Ovary (tissue), 3 donors: ENCODE measurements at regions not wholly inside any gene's neighbourhood (a gene's known extent, or its start where the extent isn't known, plus 50 kb on each side); places are given as distances from the start of the nearest gene placed in this dataset.

Experiments used
- POLR2A ChIP-seq: fragments of 450-650 bp; IDR thresholded peaks from one replicate; pipeline ENCODE4 v1.6.1; 2017; ENCODE audit warnings: antibody characterized with exemption, mild to moderate bottlenecking, moderate library complexity
- TF ChIP-seq, protein P1 (sequence below), 3 donors: fragments of 450-650 bp in 2 of 3; fragments of 200-600 bp in 1 of 3; IDR thresholded peaks; one replicate each; pipeline versions ENCODE4 v1.5.1 to v1.8.0; 2016 to 2022; ENCODE audit warnings: antibody characterized with exemption in 3 of 3, mild to moderate bottlenecking in 1 of 3
- donor health status: DM: no; HTN: no; CAD: no.

DNA sequence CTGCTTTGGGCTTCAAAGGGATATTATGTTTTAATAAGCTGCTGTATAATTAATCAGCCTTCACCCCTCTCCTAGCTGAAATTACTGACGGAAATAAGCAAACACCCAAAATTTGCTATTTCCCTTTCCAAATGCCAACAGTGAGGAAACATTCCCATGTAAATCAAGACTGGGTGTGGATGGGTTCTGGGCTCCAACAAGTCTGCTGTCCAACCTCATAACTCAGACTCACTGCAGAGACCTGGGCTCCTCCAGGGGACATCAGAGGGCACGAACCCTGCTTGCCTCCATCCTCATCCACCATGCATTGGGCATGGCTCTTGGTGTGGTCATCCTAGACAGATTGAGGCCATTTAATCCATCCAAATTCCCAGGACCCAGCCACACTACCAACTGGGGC, 173.7 kb downstream of the C1D start:
- TF ChIP-seq, protein P1, sequence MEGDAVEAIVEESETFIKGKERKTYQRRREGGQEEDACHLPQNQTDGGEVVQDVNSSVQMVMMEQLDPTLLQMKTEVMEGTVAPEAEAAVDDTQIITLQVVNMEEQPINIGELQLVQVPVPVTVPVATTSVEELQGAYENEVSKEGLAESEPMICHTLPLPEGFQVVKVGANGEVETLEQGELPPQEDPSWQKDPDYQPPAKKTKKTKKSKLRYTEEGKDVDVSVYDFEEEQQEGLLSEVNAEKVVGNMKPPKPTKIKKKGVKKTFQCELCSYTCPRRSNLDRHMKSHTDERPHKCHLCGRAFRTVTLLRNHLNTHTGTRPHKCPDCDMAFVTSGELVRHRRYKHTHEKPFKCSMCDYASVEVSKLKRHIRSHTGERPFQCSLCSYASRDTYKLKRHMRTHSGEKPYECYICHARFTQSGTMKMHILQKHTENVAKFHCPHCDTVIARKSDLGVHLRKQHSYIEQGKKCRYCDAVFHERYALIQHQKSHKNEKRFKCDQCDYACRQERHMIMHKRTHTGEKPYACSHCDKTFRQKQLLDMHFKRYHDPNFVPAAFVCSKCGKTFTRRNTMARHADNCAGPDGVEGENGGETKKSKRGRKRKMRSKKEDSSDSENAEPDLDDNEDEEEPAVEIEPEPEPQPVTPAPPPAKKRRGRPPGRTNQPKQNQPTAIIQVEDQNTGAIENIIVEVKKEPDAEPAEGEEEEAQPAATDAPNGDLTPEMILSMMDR (IDR thresholded peaks at IDR 0.05) = no peak
- TF ChIP-seq POLR2A = no peak
